HG02852 (cell line): ENCODE measurements at regions not wholly inside any gene's neighbourhood (a gene's known extent, or its start where the extent isn't known, plus 50 kb on each side); places are given as distances from the start of the nearest gene placed in this dataset.
A peak's percentile ranks its signal among the peaks of the same experiment; 100 is the strongest.

Experiments
- ATAC-seq: cut with Tn5 transposase; IDR thresholded peaks from one replicate; pipeline ENCODE4 v1.9.1; 2021; ENCODE audit warnings: mild to moderate bottlenecking, moderate library complexity; ENCODE audit not compliant: unreplicated experiment

DNA sequence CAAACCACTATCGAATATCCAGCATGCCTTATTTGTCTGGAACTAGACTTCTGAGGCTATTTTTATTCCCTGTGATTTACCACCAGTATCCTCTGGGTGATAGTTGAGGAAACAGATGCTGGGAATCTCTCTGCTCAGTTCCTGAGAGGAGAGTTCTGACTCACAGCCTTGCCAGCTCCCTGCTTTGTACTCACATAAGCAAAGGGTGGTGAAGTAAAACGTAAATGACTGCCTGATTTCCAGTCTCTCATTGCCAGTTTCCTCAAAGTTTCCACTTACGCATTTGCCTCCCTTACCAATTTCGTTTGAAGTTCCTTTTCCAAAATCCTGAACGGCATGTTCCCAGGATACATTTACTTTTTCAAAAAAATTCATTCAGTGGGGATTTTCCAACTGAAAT lies 69.2 kb upstream of the HNRNPA3 start:
- no peak for ATAC-seq

DNA sequence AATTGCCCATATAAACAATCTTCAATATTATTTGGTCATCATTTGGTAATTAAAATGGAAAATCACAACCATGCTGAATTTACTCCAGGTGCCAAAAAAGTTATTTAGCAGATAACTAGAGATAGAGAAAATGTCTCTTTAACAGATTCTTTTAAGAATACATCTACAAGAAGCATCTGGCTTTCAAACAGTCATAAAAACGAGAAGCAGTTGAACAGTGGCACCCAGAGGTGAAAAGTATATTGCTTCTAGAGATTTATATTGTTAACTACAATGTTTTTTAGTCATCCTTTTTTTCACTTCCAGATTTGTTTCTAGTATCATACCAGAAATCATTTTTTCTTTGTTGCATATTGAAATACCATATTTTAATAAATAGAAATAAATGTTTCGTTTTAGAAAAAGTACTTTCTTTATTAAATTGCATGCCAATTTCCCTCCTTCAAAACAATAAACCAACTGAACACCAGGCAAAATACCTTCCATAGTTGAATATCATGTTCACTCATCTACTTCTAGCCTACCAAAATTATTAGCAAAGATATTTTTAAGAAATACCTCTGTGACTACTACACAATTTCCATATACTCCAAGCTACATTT lies 65.4 kb upstream of the HNRNPA3 start:
- ATAC-seq, result no peak

DNA sequence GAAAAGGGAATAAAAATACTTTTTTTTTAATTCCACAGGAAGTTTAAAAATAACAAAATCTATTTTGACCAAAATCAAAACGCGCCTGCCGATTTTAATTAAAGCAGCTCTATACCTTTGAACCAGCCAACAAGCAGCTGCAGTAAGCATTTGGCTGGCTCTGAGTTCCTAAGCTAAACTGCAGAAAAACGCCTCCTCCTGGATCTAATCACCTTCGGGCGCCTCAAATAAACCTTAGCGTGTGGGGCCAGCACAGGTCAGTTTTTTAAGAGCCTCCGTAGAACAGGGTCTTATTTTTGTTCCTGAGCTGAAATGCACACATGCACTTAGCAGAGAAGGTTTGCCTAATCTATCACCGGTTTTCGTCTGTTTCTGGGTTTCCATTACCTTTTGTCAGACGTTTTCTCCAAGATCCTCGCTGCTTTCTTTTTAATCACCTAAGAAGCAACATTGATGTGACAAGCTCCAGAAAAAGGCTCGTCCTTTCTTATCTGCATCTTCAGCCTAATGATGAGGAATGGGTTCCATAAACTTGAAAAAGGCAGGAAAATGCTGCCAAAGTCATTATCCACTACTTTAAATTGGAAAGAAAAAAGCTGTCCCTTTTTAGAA lies 64.7 kb upstream of the HNRNPA3 start:
- no peak for ATAC-seq

DNA sequence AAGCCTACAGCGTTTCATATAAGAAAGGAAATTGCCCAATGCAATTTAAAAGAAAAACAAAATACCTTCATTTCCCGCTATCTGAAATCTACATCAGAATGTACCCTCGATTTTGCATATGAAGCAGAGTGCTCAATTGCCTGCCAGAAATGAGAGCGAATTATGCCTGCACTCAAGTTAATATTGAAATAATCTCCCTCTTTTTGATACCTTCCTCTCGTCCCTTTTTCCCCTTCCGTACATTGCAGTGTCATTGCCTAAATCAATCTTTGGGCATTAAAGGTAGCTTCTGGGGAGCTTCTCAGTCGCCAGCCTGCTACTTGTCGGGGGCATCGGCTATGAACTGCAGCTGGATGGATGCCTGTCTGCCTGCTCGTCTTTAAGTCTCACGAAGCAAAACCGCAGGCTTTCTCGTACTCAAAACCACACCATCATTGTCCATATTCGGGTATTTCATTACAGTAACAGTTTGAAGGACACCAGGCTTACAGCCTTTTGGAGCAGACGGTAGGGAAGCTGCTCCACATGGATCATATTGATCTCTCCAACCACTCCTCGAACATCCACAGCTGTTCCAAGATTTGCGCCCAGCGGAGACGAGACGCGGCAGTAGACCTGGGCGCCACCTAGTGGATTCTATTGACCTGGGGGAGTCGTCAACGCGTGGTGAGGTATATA lies 64.0 kb upstream of the HNRNPA3 start:
- ATAC-seq, result peak; percentile 91

DNA sequence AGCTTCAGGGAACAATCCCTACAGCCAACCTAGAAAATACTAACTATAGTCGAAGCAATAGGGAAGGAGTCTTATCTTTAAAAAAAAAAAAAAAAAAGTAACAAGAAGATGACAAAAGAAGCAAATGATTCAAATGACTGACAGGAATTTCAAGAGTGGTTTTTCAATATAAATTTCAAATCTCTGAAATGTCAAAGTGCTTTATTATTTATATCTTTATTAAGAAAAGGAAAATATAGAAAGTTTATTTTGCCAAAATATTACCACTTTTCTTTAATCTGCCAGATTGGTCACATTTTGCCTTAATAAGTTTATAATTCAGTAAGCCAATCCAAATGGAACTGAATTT lies 63.5 kb upstream of the HNRNPA3 start:
- no peak for ATAC-seq

DNA sequence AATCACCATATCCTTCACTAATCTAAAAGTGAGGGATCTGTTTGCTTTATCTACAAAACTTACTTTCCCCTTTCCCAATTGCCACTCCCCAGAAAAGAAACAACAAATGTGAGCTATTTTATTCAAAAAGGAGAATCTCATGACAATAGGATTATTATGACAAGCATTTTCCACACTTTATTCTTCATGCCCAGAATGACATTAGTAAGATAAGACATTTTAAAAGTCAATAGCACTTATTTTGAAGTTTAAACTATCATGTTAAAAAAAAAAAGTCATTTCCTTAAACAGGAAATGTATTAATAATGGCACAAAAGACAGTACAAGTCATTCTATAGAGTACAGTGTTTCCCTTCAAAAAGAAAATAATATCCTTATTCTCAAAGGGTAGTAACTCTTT lies 58.8 kb upstream of the HNRNPA3 start:
- ATAC-seq, result no peak

DNA sequence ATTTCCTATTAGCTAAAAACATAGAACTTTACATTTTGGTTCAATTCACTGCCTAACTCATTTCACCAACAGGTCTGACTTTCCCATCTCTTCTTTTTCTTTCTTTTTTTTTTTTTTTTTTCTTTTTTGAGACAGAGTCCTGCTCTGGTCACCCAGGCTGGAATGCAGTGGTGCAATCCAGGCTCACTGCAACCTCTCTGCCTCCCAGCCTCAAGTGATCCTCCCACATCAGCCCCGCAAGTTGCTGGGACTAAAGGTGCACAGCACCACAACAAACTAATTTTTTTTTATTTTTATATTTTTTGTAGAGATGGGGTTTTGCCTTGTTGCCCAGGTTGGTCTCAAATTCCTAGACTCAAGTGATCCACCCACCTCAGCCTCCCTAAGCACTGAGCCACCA lies 57.8 kb upstream of the HNRNPA3 start:
- no peak for ATAC-seq

DNA sequence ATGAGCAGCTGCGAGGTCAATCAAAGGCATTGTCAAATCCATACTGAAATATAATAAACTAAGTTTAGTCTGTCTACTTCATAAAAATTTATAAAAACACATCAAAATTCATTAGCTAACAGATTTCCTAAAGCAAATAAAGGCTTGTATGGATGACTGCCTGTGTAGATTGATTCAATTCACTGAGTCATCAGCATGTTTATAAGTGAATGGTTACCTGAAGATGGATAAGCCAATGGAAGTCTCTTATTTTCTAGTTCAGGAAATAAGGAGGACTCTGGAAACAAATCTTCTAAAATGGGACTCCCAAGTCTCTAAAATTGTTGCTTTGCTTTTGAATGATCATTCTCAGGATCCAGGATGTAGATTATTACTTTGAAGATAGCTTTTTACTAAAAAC lies 57.0 kb upstream of the HNRNPA3 start:
- no peak for ATAC-seq

DNA sequence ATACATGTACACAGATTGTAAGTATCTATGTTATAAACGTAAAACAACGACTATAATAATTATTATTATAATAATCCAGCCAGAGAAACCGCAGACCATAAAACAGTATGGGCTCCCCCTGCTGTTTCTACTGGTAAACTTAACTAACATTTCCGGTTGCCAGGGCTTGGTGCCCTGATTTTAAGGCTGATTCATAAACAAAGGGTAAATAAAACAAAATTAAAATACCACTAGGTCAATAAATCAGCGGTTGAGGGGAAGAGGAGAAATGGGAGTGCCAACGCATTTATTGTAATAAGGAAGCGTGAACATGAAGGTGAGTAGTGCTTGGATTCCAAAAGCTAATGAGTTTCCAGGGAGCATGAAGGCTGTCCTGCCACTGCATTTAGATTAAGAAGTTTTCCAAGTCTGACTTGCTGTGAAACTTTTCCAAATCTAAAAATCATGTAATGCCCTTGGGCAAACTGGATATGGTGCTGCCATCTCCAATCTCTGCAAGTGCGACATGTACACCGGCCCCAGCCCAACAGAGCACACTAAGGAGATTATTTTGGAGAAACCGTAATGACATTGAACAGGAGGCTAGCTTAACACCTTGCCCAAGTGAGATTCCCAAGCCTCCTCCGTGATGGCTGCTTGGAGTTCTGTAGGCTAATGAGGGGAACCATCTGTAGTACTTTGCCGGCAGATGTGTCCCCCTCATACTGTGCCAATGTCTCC lies 50.7 kb upstream of the HNRNPA3 start:
- ATAC-seq, result no peak
